ENCODE measurements at regions not wholly inside any gene's neighbourhood (a gene's known extent, or its start where the extent isn't known, plus 50 kb on each side); places are given as distances from the start of the nearest gene placed in this dataset.

DNA sequence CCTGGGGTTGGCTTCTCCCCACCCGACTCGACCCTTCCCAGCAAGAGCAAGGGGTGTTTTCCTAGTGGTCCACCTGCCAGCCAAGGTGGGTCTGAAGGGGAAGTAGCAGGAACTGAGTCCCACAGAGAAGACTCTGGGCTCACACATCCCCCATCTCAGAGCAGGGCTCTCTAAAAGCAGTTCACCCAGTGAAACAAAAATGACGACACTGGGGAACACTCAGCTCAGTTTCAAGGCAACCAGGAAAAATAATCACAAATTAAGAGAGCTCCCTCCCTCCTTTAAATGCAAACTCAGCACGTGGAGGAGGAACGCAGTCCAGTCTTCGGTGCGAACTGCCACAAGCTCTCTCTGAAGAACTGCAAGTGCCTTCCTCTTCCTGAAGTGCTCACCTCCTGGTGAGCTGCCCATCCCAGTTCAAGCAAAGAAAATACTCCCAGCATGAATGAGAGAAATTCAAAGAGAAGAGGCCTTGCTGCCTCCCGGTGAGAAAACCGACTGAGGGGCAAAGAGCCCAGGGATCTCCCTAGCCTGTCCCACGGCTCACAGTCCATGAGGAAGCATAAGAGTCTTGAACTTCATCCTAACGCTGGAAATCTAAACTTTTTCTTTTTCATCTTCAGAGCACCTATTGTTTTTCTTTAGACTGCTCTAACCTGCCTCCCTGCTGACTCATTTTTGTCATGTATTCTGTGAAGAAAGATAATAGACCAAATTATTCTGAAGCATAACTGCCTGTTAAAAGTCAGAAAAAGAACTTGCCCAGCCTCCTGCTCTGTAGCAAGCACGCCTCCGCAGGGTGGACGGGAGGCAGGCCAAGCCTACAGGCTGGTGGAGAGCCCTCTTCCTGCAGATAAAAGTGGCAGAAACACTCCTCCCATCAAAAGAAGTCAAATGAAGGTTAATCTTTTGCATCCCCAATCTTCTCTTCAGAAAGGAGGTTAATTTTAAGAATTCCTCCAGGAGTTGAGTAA, 281.4 kb downstream of the HHIPL2 start:
- Histone ChIP-seq H3K27ac (ENCODE audit: low read length) (no peak overlapping the region), H3K9me3 (ENCODE audit: control insufficient read depth in 2 of 2, low read length in 2 of 2) (no peaks in the 10 kb centered on the region)

DNA sequence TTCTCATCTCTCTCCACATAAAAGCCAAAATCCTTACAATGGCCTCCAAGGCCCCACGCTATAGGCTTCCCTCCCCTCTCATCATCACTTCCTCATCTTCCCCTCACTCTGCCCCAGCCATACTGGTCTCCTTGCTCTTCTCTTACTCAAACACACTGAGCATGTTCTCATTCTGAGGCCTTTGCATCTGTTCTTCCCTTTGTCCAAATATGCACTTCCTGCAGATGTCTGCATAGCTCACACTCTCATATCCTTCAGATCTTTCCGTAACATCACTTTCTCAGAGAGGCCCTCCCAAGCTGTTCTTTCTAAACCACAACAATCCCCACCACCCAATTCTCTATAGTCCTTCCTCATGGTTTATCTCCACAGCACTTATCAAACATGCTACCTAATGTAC, 284.1 kb downstream of the HHIPL2 start:
- Histone ChIP-seq H3K4me1 (ENCODE audit: control insufficient read depth, insufficient read depth, low read length) (no peaks in the 10 kb centered on the region), H3K9ac (ENCODE audit: low read length in 2 of 2) (no peak overlapping the region), H3K9me3 (ENCODE audit: control insufficient read depth in 2 of 2, low read length in 2 of 2) (no peaks in the 10 kb centered on the region), H3K4me3 (ENCODE audit: low read length in 2 of 2) (no peak overlapping the region), H3K27me3 (ENCODE audit: control insufficient read depth in 1 of 2, insufficient read depth in 2 of 2, low read length in 2 of 2) (no peaks in the 10 kb centered on the region), H3K36me3 (ENCODE audit: control insufficient read depth in 2 of 2, insufficient read depth in 2 of 2, low read length in 2 of 2) (no peaks in the 10 kb centered on the region), H3K27ac (ENCODE audit: low read length) (no peak overlapping the region)

More for the DNA sequence above, 281.4 kb downstream of the HHIPL2 start:
- Histone ChIP-seq H3K4me3 (ENCODE audit: low read length in 2 of 2) (no peak overlapping the region), H3K36me3 (ENCODE audit: control insufficient read depth in 2 of 2, insufficient read depth in 2 of 2, low read length in 2 of 2) (no peaks in the 10 kb centered on the region), H3K9ac (ENCODE audit: low read length in 2 of 2) (no peak overlapping the region), H3K27me3 (ENCODE audit: control insufficient read depth in 1 of 2, insufficient read depth in 2 of 2, low read length in 2 of 2) (no peaks in the 10 kb centered on the region), H3K4me1 (ENCODE audit: control insufficient read depth, insufficient read depth, low read length) (no peaks in the 10 kb centered on the region)

DNA sequence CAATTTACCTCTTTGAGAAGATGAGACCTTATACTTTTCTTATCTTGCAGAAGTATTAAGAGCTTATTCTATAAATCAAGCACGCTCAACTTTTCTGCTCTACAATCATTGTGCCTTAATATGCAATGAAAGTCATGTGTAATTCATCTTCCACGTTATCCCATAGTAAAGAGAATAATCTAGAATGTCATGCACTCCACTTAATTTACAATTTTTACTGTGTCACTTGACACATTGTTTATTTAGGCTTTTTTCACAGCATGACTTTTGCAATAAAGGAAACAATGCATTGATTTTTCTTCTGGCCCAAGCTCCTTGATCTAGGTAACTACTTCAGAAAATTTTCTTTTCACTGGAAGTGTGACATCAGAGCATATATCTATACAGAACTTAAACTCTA, 290.9 kb downstream of the HHIPL2 start:
- no peak overlapping the region for H3K27ac ChIP-seq (ENCODE audit: low read length)
- no peaks in the 10 kb centered on the region for H3K36me3 ChIP-seq (ENCODE audit: control insufficient read depth in 2 of 2, insufficient read depth in 2 of 2, low read length in 2 of 2)
- H3K9me3 ChIP-seq (ENCODE audit: control insufficient read depth in 2 of 2, low read length in 2 of 2) = no peaks in the 10 kb centered on the region
- H3K9ac ChIP-seq (ENCODE audit: low read length in 2 of 2) = no peak overlapping the region
- H3K27me3 ChIP-seq (ENCODE audit: control insufficient read depth in 1 of 2, insufficient read depth in 2 of 2, low read length in 2 of 2) = no peaks in the 10 kb centered on the region
- H3K4me1 ChIP-seq (ENCODE audit: control insufficient read depth, insufficient read depth, low read length) = no peaks in the 10 kb centered on the region
- H3K4me3 ChIP-seq (ENCODE audit: low read length in 2 of 2) = no peak overlapping the region

DNA sequence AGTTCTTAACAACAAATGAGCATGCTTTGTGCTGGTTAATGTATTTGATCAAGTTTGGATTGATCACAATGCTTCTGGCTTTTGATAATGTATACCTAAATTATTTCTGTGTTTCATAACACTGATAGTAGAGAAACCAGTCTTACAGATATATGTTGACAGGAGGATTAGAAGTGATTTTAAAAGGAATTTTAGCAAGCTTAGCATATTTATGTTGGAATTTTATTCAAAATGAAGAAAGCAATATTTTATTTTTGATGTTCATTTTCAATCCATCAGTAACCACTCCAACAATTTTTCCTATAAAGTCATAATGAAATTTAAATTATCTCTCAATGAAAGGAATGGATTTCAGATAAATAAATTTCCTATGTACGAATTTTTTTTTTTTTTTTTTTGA, 291.8 kb downstream of the HHIPL2 start:
- Histone ChIP-seq H3K27ac (ENCODE audit: low read length) (no peak overlapping the region), H3K4me3 (ENCODE audit: low read length in 2 of 2) (no peak overlapping the region), H3K27me3 (ENCODE audit: control insufficient read depth in 1 of 2, insufficient read depth in 2 of 2, low read length in 2 of 2) (no peaks in the 10 kb centered on the region), H3K9ac (ENCODE audit: low read length in 2 of 2) (no peak overlapping the region), H3K4me1 (ENCODE audit: control insufficient read depth, insufficient read depth, low read length) (no peaks in the 10 kb centered on the region), H3K9me3 (ENCODE audit: control insufficient read depth in 2 of 2, low read length in 2 of 2) (no peaks in the 10 kb centered on the region), H3K36me3 (ENCODE audit: control insufficient read depth in 2 of 2, insufficient read depth in 2 of 2, low read length in 2 of 2) (no peaks in the 10 kb centered on the region)

DNA sequence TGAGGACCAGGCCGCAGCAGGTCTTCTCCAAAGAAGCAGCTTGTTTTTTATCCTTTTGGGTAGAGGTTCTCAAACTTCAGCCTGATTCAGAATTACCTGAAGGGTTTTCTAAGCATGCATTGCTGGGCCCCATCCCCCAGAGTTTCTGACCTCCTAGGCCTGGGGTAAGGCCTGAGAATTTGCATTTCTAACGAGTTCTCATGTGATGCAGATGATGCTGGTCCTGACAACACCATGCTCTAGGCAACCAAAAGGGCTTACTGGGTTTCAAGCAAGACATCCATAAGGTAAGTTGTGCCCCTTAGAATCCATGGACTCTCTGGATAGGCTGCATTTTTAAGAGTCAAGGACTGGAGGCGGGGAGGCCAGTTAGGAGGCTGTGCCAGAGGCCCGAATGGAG, 295.1 kb downstream of the HHIPL2 start:
- Histone ChIP-seq H3K27me3 (ENCODE audit: control insufficient read depth in 1 of 2, insufficient read depth in 2 of 2, low read length in 2 of 2) (no peaks in the 10 kb centered on the region), H3K36me3 (ENCODE audit: control insufficient read depth in 2 of 2, insufficient read depth in 2 of 2, low read length in 2 of 2) (no peaks in the 10 kb centered on the region), H3K9ac (ENCODE audit: low read length in 2 of 2) (no peak overlapping the region)

DNA sequence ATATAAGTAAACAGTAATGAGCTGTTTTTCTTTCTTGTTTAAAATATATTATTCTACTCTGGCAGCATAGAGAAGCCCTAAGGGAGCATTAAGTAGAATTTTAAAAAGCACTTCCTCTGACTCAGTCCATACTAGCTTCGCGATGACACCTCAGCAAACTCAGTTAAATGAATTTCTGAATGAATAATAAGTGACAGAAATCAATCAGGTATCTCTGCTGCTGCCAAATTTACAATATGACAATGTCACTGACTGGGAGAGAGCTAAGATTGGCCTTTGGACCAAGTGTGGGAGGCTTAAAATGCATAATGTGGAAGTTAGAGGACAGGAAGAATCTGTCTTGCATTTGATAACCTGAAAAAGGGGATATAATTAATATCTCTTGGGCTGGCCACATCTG, 296.1 kb downstream of the HHIPL2 start:
- Histone ChIP-seq H3K27ac (ENCODE audit: low read length) (no peak overlapping the region), H3K9ac (ENCODE audit: low read length in 2 of 2) (no peak overlapping the region), H3K4me1 (ENCODE audit: control insufficient read depth, insufficient read depth, low read length) (no peaks in the 10 kb centered on the region), H3K27me3 (ENCODE audit: control insufficient read depth in 1 of 2, insufficient read depth in 2 of 2, low read length in 2 of 2) (no peaks in the 10 kb centered on the region), H3K9me3 (ENCODE audit: control insufficient read depth in 2 of 2, low read length in 2 of 2) (no peaks in the 10 kb centered on the region), H3K36me3 (ENCODE audit: control insufficient read depth in 2 of 2, insufficient read depth in 2 of 2, low read length in 2 of 2) (no peaks in the 10 kb centered on the region), H3K4me3 (ENCODE audit: low read length in 2 of 2) (no peak overlapping the region)

More for the DNA sequence above, 295.1 kb downstream of the HHIPL2 start:
- Histone ChIP-seq H3K9me3 (ENCODE audit: control insufficient read depth in 2 of 2, low read length in 2 of 2) (no peaks in the 10 kb centered on the region), H3K4me1 (ENCODE audit: control insufficient read depth, insufficient read depth, low read length) (no peaks in the 10 kb centered on the region), H3K27ac (ENCODE audit: low read length) (no peak overlapping the region), H3K4me3 (ENCODE audit: low read length in 2 of 2) (no peak overlapping the region)

DNA sequence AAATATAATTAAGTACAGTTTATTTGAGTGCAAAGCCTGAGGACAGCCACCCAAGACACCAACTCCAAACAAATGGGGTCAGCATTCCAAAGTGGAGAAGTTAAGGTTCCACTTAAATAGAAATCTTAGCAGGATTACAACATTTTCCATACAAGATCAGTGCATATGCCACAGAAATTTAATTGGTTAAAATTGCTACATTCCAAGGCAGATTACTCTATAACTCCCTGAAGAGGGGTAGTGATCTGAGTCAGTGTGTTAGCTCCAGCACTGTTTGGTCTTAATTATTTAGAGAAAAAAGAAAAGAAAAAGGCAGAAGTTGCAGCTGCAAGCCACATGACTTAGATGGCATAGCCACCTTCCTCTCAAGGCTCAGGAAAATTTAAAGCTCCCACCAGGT, 297.5 kb downstream of the HHIPL2 start:
- no peaks in the 10 kb centered on the region for H3K27me3 ChIP-seq (ENCODE audit: control insufficient read depth in 1 of 2, insufficient read depth in 2 of 2, low read length in 2 of 2)
- no peaks in the 10 kb centered on the region for H3K36me3 ChIP-seq (ENCODE audit: control insufficient read depth in 2 of 2, insufficient read depth in 2 of 2, low read length in 2 of 2)
- no peaks in the 10 kb centered on the region for H3K4me1 ChIP-seq (ENCODE audit: control insufficient read depth, insufficient read depth, low read length)
- no peaks in the 10 kb centered on the region for H3K9me3 ChIP-seq (ENCODE audit: control insufficient read depth in 2 of 2, low read length in 2 of 2)
- H3K27ac ChIP-seq (ENCODE audit: low read length) = no peak overlapping the region
- no peak overlapping the region for H3K9ac ChIP-seq (ENCODE audit: low read length in 2 of 2)
- no peak overlapping the region for H3K4me3 ChIP-seq (ENCODE audit: low read length in 2 of 2)

DNA sequence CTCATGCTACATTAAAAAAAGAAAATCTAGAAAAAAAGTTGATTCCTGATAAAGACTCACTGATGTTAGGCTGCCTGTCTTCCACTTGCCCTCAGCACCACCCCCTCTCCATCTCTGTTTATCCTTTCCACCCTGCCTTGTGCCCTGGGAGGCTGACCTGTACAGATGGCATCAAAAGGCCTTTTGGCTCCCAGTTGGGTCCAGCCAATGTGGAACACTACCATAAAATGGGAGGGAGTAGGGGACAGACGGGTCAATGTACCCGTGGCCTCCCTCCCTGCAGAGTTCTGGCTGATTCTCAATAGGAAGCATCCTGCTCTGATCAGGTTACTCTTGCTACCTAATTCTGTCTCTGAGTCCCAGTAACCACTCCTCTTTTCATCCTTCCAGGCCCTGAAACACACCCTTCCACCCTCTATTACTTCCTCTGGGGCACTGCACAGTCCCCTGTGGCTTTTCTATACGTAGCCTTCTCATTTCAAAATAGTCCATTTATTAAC, 300.0 kb downstream of the HHIPL2 start:
- Histone ChIP-seq H3K27me3 (ENCODE audit: control insufficient read depth in 1 of 2, insufficient read depth in 2 of 2, low read length in 2 of 2) (no peaks in the 10 kb centered on the region), H3K4me3 (ENCODE audit: low read length in 2 of 2) (no peak overlapping the region), H3K4me1 (ENCODE audit: control insufficient read depth, insufficient read depth, low read length) (no peaks in the 10 kb centered on the region), H3K9me3 (ENCODE audit: control insufficient read depth in 2 of 2, low read length in 2 of 2) (no peaks in the 10 kb centered on the region), H3K27ac (ENCODE audit: low read length) (no peak overlapping the region), H3K9ac (ENCODE audit: low read length in 2 of 2) (no peak overlapping the region), H3K36me3 (ENCODE audit: control insufficient read depth in 2 of 2, insufficient read depth in 2 of 2, low read length in 2 of 2) (no peaks in the 10 kb centered on the region)

DNA sequence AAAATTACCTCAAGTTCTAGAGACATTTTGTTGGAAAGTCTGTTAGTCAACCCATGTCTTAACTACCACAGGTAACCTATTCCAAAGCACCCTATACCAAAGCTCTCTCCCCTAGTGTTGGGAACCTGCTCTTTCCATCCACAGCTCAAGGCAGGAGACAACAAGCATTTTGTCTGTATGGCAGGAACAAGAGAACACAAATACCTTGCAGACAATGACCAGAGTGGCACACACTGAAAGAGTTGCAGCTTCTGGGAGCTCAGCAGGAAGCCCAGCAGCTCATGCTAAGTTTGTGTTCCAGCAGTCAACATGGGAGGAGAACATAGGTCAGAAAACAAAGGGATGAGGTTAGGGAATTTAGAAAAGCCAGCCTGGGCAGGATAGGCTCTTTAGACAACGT, 300.8 kb downstream of the HHIPL2 start:
- Histone ChIP-seq H3K9ac (ENCODE audit: low read length in 2 of 2) (no peak overlapping the region), H3K27me3 (ENCODE audit: control insufficient read depth in 1 of 2, insufficient read depth in 2 of 2, low read length in 2 of 2) (no peaks in the 10 kb centered on the region), H3K36me3 (ENCODE audit: control insufficient read depth in 2 of 2, insufficient read depth in 2 of 2, low read length in 2 of 2) (no peaks in the 10 kb centered on the region), H3K4me3 (ENCODE audit: low read length in 2 of 2) (no peak overlapping the region), H3K27ac (ENCODE audit: low read length) (no peak overlapping the region), H3K4me1 (ENCODE audit: control insufficient read depth, insufficient read depth, low read length) (no peaks in the 10 kb centered on the region), H3K9me3 (ENCODE audit: control insufficient read depth in 2 of 2, low read length in 2 of 2) (no peaks in the 10 kb centered on the region)

DNA sequence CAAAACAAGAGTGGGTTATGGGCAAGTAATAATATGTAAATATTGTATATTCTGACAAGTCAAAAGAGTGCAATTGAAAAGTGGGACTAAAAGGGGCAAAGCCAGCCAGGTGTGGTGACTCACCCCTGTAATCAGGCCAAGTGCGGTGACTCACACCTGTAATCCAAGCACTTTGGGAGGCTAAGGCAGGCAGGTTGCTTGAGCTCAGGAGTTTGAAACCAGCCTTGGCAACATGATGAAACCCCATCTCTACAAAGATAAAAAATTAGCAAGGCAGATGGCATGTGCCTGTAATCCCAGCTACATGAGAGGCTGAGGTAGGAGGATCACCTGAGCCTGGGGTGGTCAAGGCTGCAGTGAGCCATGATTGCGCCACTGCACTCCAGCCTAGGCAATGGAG, 304.0 kb downstream of the HHIPL2 start:
- H3K4me3 ChIP-seq (ENCODE audit: low read length in 2 of 2) = no peak overlapping the region
- no peak overlapping the region for H3K9ac ChIP-seq (ENCODE audit: low read length in 2 of 2)
- no peak overlapping the region for H3K27ac ChIP-seq (ENCODE audit: low read length)
- no peaks in the 10 kb centered on the region for H3K4me1 ChIP-seq (ENCODE audit: control insufficient read depth, insufficient read depth, low read length)
- H3K36me3 ChIP-seq (ENCODE audit: control insufficient read depth in 2 of 2, insufficient read depth in 2 of 2, low read length in 2 of 2) = no peaks in the 10 kb centered on the region
- H3K27me3 ChIP-seq (ENCODE audit: control insufficient read depth in 1 of 2, insufficient read depth in 2 of 2, low read length in 2 of 2) = no peaks in the 10 kb centered on the region
- H3K9me3 ChIP-seq (ENCODE audit: control insufficient read depth in 2 of 2, low read length in 2 of 2) = no peaks in the 10 kb centered on the region

DNA sequence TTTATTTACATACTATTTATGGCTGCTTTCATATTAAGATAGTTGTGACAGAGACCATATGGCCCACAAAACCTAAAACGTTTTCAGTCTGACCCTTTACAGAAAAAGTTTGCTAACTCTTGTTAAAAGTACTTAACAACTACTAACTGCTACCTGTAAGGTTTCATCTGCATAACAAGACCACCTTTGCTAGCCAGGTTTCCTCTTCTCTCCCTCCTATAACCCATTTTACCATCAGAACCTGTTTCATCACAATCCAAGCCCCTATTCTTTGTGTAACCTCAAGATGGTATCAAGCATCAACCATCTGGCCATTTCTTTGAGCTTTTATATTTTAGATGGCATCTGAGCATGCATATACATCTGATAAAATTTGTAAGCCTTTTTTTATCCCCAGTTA, 305.4 kb downstream of the HHIPL2 start:
- H3K27me3 ChIP-seq (ENCODE audit: control insufficient read depth in 1 of 2, insufficient read depth in 2 of 2, low read length in 2 of 2) = no peaks in the 10 kb centered on the region
- H3K36me3 ChIP-seq (ENCODE audit: control insufficient read depth in 2 of 2, insufficient read depth in 2 of 2, low read length in 2 of 2) = no peaks in the 10 kb centered on the region
- no peak overlapping the region for H3K27ac ChIP-seq (ENCODE audit: low read length)
- H3K4me3 ChIP-seq (ENCODE audit: low read length in 2 of 2) = no peak overlapping the region
- H3K4me1 ChIP-seq (ENCODE audit: control insufficient read depth, insufficient read depth, low read length) = no peaks in the 10 kb centered on the region
- no peak overlapping the region for H3K9ac ChIP-seq (ENCODE audit: low read length in 2 of 2)
- H3K9me3 ChIP-seq (ENCODE audit: control insufficient read depth in 2 of 2, low read length in 2 of 2) = no peaks in the 10 kb centered on the region

Data from stomach smooth muscle (tissue), 2 donors.